HG02642 (cell line): ENCODE measurements at regions not wholly inside any gene's neighbourhood (a gene's known extent, or its start where the extent isn't known, plus 50 kb on each side); places are given as distances from the start of the nearest gene placed in this dataset.

Experiments used
- ATAC-seq: cut with Tn5 transposase; IDR thresholded peaks from one replicate; pipeline ENCODE4 v1.9.1; 2021; ENCODE audit warnings: mild to moderate bottlenecking; ENCODE audit not compliant: unreplicated experiment, poor library complexity

GRCh38 chr12:77724367-77724957 is 106.2 kb upstream of the NAV3 start:
- ATAC-seq: peak; percentile 60

- no peak for ATAC-seq
These were observed 107.4 kb upstream of the NAV3 start for GRCh38 chr12:77723308-77723707.

- ATAC-seq: no peak
These were observed 108.2 kb upstream of the NAV3 start for GRCh38 chr12:77722536-77722935.

- ATAC-seq: no peak
These were observed 110.4 kb upstream of the NAV3 start for GRCh38 chr12:77720258-77720657.

- ATAC-seq: no peak
These were observed 120.5 kb upstream of the NAV3 start for GRCh38 chr12:77710209-77710608.

GRCh38 chr12:77697126-77697525 is 133.6 kb upstream of the NAV3 start:
- no peak for ATAC-seq

GRCh38 chr12:77696183-77696582 is 134.5 kb upstream of the NAV3 start:
- ATAC-seq: no peak

- ATAC-seq: no peak
These were observed 141.1 kb upstream of the NAV3 start for GRCh38 chr12:77689510-77690086.

GRCh38 chr12:77687321-77687720 is 143.4 kb upstream of the NAV3 start:
- ATAC-seq: no peak

GRCh38 chr12:77686760-77687159 is 143.9 kb upstream of the NAV3 start:
- ATAC-seq: no peak

GRCh38 chr12:77685901-77686300 is 144.8 kb upstream of the NAV3 start:
- no peak for ATAC-seq

- peak; percentile 64 for ATAC-seq
These were observed 145.6 kb upstream of the NAV3 start for GRCh38 chr12:77685112-77685511.

- ATAC-seq: no peak
These were observed 148.2 kb upstream of the NAV3 start for GRCh38 chr12:77682488-77682887.

- ATAC-seq: no peak
These were observed 149.0 kb upstream of the NAV3 start for GRCh38 chr12:77681726-77682125.

- no peak for ATAC-seq
These were observed 151.0 kb upstream of the NAV3 start for GRCh38 chr12:77679686-77680085.

- no peak for ATAC-seq
These were observed 152.1 kb upstream of the NAV3 start for GRCh38 chr12:77678621-77679020.

- no peak for ATAC-seq
These were observed 163.6 kb upstream of the NAV3 start for GRCh38 chr12:77667101-77667500.

- no peak for ATAC-seq
These were observed 182.0 kb upstream of the NAV3 start for GRCh38 chr12:77648716-77649115.

GRCh38 chr12:77645966-77646598 is 184.6 kb upstream of the NAV3 start:
- ATAC-seq: peak; percentile 77

GRCh38 chr12:77644915-77645605 is 185.6 kb upstream of the NAV3 start:
- no peak for ATAC-seq

GRCh38 chr12:77642246-77642645 is 188.4 kb upstream of the NAV3 start:
- no peak for ATAC-seq
